ENCODE measurements at regions not wholly inside any gene's neighbourhood (a gene's known extent, or its start where the extent isn't known, plus 50 kb on each side); places are given as distances from the start of the nearest gene placed in this dataset.
"Not testable (repeated sequence)": the region's sequence is repeated elsewhere in the genome, so short reads cannot be mapped to it uniquely, and the experiment has no call there.

- Mint-ChIP-seq H3K4me1 (no peaks in the 10 kb centered on the region), H3K27ac (no peak overlapping the region), H3K27me3 (ENCODE audit: insufficient read depth, low read depth, poor library complexity) (no peaks in the 10 kb centered on the region), H3K4me3 (no peak overlapping the region), H3K36me3 (ENCODE audit: low read depth) (no peaks in the 10 kb centered on the region), H3K9me3 (no peaks in the 10 kb centered on the region; the same call in 2 of the 3 replicates)
- Histone ChIP-seq H3K4me3 (no peak overlapping the region), H3K27me3 (ENCODE audit: insufficient read depth) (no peaks in the 10 kb centered on the region), H3K4me2 (no peak overlapping the region), H3K79me2 (replicated peaks; ENCODE audit: insufficient read depth) (no peaks in the 10 kb centered on the region), H3K27ac (ENCODE audit: low read depth) (no peak overlapping the region), H3F3A (replicated peaks; ENCODE audit: low read depth) (no peaks in the 10 kb centered on the region), H3K36me3 (ENCODE audit: insufficient read depth) (no peaks in the 10 kb centered on the region), H3K4me1 (ENCODE audit: insufficient read depth) (no peaks in the 10 kb centered on the region), H4K20me1 (replicated peaks; ENCODE audit: insufficient read depth) (no peaks in the 10 kb centered on the region), H3K9me2 (ENCODE audit: insufficient read depth) (no peaks in the 10 kb centered on the region), H2AFZ (no peak overlapping the region)
- DNase-seq (ENCODE audit: low spot score) (no peak), ATAC-seq (no peak)
- TF ChIP-seq, protein P1, sequence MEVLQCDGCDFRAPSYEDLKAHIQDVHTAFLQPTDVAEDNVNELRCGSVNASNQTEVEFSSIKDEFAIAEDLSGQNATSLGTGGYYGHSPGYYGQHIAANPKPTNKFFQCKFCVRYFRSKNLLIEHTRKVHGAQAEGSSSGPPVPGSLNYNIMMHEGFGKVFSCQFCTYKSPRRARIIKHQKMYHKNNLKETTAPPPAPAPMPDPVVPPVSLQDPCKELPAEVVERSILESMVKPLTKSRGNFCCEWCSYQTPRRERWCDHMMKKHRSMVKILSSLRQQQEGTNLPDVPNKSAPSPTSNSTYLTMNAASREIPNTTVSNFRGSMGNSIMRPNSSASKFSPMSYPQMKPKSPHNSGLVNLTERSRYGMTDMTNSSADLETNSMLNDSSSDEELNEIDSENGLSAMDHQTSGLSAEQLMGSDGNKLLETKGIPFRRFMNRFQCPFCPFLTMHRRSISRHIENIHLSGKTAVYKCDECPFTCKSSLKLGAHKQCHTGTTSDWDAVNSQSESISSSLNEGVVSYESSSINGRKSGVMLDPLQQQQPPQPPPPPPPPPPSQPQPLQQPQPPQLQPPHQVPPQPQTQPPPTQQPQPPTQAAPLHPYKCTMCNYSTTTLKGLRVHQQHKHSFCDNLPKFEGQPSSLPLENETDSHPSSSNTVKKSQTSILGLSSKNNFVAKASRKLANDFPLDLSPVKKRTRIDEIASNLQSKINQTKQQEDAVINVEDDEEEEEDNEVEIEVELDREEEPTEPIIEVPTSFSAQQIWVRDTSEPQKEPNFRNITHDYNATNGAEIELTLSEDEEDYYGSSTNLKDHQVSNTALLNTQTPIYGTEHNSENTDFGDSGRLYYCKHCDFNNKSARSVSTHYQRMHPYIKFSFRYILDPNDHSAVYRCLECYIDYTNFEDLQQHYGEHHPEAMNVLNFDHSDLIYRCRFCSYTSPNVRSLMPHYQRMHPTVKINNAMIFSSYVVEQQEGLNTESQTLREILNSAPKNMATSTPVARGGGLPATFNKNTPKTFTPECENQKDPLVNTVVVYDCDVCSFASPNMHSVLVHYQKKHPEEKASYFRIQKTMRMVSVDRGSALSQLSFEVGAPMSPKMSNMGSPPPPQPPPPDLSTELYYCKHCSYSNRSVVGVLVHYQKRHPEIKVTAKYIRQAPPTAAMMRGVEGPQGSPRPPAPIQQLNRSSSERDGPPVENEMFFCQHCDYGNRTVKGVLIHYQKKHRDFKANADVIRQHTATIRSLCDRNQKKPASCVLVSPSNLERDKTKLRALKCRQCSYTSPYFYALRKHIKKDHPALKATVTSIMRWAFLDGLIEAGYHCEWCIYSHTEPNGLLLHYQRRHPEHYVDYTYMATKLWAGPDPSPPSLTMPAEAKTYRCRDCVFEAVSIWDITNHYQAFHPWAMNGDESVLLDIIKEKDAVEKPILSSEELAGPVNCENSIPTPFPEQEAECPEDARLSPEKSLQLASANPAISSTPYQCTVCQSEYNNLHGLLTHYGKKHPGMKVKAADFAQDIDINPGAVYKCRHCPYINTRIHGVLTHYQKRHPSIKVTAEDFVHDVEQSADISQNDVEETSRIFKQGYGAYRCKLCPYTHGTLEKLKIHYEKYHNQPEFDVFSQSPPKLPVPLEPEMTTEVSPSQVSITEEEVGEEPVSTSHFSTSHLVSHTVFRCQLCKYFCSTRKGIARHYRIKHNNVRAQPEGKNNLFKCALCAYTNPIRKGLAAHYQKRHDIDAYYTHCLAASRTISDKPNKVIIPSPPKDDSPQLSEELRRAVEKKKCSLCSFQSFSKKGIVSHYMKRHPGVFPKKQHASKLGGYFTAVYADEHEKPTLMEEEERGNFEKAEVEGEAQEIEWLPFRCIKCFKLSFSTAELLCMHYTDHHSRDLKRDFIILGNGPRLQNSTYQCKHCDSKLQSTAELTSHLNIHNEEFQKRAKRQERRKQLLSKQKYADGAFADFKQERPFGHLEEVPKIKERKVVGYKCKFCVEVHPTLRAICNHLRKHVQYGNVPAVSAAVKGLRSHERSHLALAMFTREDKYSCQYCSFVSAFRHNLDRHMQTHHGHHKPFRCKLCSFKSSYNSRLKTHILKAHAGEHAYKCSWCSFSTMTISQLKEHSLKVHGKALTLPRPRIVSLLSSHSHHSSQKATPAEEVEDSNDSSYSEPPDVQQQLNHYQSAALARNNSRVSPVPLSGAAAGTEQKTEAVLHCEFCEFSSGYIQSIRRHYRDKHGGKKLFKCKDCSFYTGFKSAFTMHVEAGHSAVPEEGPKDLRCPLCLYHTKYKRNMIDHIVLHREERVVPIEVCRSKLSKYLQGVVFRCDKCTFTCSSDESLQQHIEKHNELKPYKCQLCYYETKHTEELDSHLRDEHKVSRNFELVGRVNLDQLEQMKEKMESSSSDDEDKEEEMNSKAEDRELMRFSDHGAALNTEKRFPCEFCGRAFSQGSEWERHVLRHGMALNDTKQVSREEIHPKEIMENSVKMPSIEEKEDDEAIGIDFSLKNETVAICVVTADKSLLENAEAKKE (CRISPR knock-in tag; IDR thresholded peaks at IDR 0.05), result no peak
- no peak for TF ChIP-seq CREB1 (CRISPR knock-in tag; IDR thresholded peaks at IDR 0.05; ENCODE audit: low read depth)
- TF ChIP-seq REST (IDR thresholded peaks at IDR 0.05; ENCODE audit: unreplicated experiment), result no peak
- TF ChIP-seq ZNF114 (CRISPR knock-in tag; IDR thresholded peaks at IDR 0.05), result no peak
- TF ChIP-seq ZNF331 (CRISPR knock-in tag; IDR thresholded peaks at IDR 0.05; ENCODE audit: low read depth), result no peak
- TF ChIP-seq ETS1 (IDR thresholded peaks at IDR 0.05), result no peak
- no peak for TF ChIP-seq POLR2AphosphoS5 (IDR thresholded peaks at IDR 0.05; ENCODE audit: low read depth)
- no peak for TF ChIP-seq STAT1 (IDR thresholded peaks at IDR 0.05; ENCODE audit: unreplicated experiment)
These were observed 88.7 kb upstream of the TBL1X start for GRCh38 chrX:9376111-9376510.

DNA sequence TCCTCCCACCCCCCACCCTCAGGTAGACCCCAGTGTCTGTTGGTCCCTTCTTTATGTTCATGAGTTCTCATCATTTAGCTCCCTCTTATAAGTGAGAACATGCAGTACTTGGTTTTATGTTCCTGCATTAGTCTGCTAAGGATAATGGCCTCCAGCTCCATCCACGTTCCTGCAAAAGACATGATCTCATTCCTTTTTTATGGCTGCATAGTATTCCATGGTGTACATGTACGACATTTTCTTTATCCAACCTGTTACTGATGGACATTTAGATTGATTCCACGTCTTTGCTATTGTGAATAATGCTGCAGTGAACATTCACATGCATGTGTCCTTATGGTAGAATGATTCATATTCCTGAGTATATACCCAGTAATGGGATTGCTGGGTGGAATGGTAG is 87.6 kb upstream of the TBL1X start:
- H3K27me3 ChIP-seq (ENCODE audit: insufficient read depth); H3K27ac Mint-ChIP-seq; H3F3A ChIP-seq (replicated peaks; ENCODE audit: low read depth); H3K27me3 Mint-ChIP-seq (ENCODE audit: insufficient read depth, low read depth, poor library complexity); H3K4me1 ChIP-seq (ENCODE audit: insufficient read depth); H3K9me3 Mint-ChIP-seq; H3K4me1 Mint-ChIP-seq; H3K79me2 ChIP-seq (replicated peaks; ENCODE audit: insufficient read depth); H3K4me2 ChIP-seq; H3K9me2 ChIP-seq (ENCODE audit: insufficient read depth); H3K4me3 Mint-ChIP-seq; H3K27ac ChIP-seq (ENCODE audit: low read depth); H4K20me1 ChIP-seq (replicated peaks; ENCODE audit: insufficient read depth); H3K4me3 ChIP-seq; DNase-seq (ENCODE audit: low spot score); ATAC-seq; H3K36me3 ChIP-seq (ENCODE audit: insufficient read depth); H3K36me3 Mint-ChIP-seq (ENCODE audit: low read depth); H2AFZ ChIP-seq: not testable (repeated sequence)

All from GM23338 (cell line).